Vagina (tissue), 2 donors: ENCODE measurements at regions not wholly inside any gene's neighbourhood (a gene's known extent, or its start where the extent isn't known, plus 50 kb on each side); places are given as distances from the start of the nearest gene placed in this dataset.
A peak's percentile ranks its signal among the peaks of the same experiment; 100 is the strongest.
"Not testable (repeated sequence)": the region's sequence is repeated elsewhere in the genome, so short reads cannot be mapped to it uniquely, and the experiment has no call there.

ENCODE experiments used
- DNase-seq, 2 donors: peaks; one replicate each; pipeline ENCODE4 v3.0.0-alpha.2; 2017; ENCODE audit errors: extremely low spot score in 2 of 2
- H3K27ac ChIP-seq: fragments of 200-600 bp; sonication (generic); one replicate; pipeline ENCODE4 v1.5.1; 2019
- H3K27me3 ChIP-seq: fragments of 200-600 bp; sonication (generic); one replicate; pipeline ENCODE4 v1.5.1; 2019
- H3K36me3 ChIP-seq, 2 donors: fragments of 200-600 bp; sonication (generic); one replicate each; pipeline ENCODE4 v1.5.1; 2017 to 2019
- H3K4me1 ChIP-seq: fragments of 200-600 bp; sonication (generic); one replicate; pipeline ENCODE4 v1.5.1; 2019
- H3K4me3 ChIP-seq, 2 donors: fragments of 200-600 bp; sonication (generic); 1 replicate in 1 of 2; 2 replicates in 1 of 2; pipeline ENCODE4 v1.5.1; 2016 to 2019
- H3K9me3 ChIP-seq: fragments of 200-600 bp; sonication (generic); one replicate; pipeline ENCODE4 v1.5.1; 2019
- CTCF ChIP-seq, 3 experiments: fragments of 450-650 bp in 2 of 3; fragments of 200-600 bp in 1 of 3; sonication (generic) in 1 of 3; IDR thresholded peaks; one replicate each; pipeline ENCODE4 v1.5.1; 2017 to 2019; ENCODE audit warnings: antibody characterized with exemption in 3 of 3, mild to moderate bottlenecking in 2 of 3, moderate library complexity in 2 of 3
- intact Hi-C: fragments of 100-400 bp; cut with DNase I; formaldehyde crosslinking; loops from one replicate; pipeline ENCODE4 v1.15.1; 2023

- H3K27ac ChIP-seq, H3K4me1 ChIP-seq, H3K27me3 ChIP-seq, H3K9me3 ChIP-seq, DNase-seq, intact Hi-C loops, H3K36me3 ChIP-seq, H3K4me3 ChIP-seq: not testable (repeated sequence)
These were observed 114.7 kb downstream of the NBPF8 start for GRCh38 chr1:120529475-120530089.

GRCh38 chr1:120531455-120531854, 116.6 kb downstream of the NBPF8 start:
- H3K27ac ChIP-seq, H3K4me1 ChIP-seq, H3K4me3 ChIP-seq, DNase-seq, H3K9me3 ChIP-seq, intact Hi-C loops, H3K36me3 ChIP-seq, H3K27me3 ChIP-seq: not testable (repeated sequence)

GRCh38 chr1:120534361-120535047, 119.7 kb downstream of the NBPF8 start:
- H3K36me3 ChIP-seq, intact Hi-C loops, H3K4me3 ChIP-seq, H3K27me3 ChIP-seq, H3K27ac ChIP-seq, H3K9me3 ChIP-seq, H3K4me1 ChIP-seq, DNase-seq: not testable (repeated sequence)

GRCh38 chr1:120535052-120535451, 120.2 kb downstream of the NBPF8 start:
- H3K4me1 ChIP-seq, H3K27ac ChIP-seq, H3K36me3 ChIP-seq, DNase-seq, intact Hi-C loops, H3K27me3 ChIP-seq, H3K9me3 ChIP-seq, H3K4me3 ChIP-seq: not testable (repeated sequence)

- H3K4me3 ChIP-seq, H3K27me3 ChIP-seq, intact Hi-C loops, H3K4me1 ChIP-seq, H3K9me3 ChIP-seq, H3K27ac ChIP-seq, DNase-seq, H3K36me3 ChIP-seq: not testable (repeated sequence)
These were observed 126.6 kb downstream of the NBPF8 start for GRCh38 chr1:120541394-120541793.

GRCh38 chr1:120542365-120542764, 127.5 kb downstream of the NBPF8 start:
- H3K4me1 ChIP-seq, H3K27me3 ChIP-seq, H3K27ac ChIP-seq, H3K36me3 ChIP-seq, H3K4me3 ChIP-seq, H3K9me3 ChIP-seq, intact Hi-C loops, DNase-seq: not testable (repeated sequence)

GRCh38 chr1:120542940-120543339, 128.1 kb downstream of the NBPF8 start:
- DNase-seq, H3K27me3 ChIP-seq, H3K9me3 ChIP-seq, H3K4me1 ChIP-seq, H3K27ac ChIP-seq, H3K4me3 ChIP-seq, intact Hi-C loops, H3K36me3 ChIP-seq: not testable (repeated sequence)

- H3K4me1 ChIP-seq, H3K9me3 ChIP-seq, intact Hi-C loops, H3K4me3 ChIP-seq, DNase-seq, H3K27me3 ChIP-seq, H3K36me3 ChIP-seq, H3K27ac ChIP-seq: not testable (repeated sequence)
- peak in 1 of 3 experiments; percentile 40 for TF ChIP-seq CTCF (IDR thresholded peaks at IDR 0.05)
These were observed 129.6 kb downstream of the NBPF8 start for GRCh38 chr1:120544434-120544833.

GRCh38 chr1:120550335-120550734, 135.5 kb downstream of the NBPF8 start:
- H3K9me3 ChIP-seq, H3K4me1 ChIP-seq, H3K27me3 ChIP-seq, DNase-seq, intact Hi-C loops, H3K36me3 ChIP-seq, H3K4me3 ChIP-seq, H3K27ac ChIP-seq: not testable (repeated sequence)

GRCh38 chr1:120552190-120552589, 137.4 kb downstream of the NBPF8 start:
- H3K27me3 ChIP-seq, H3K27ac ChIP-seq, H3K9me3 ChIP-seq, DNase-seq, intact Hi-C loops, H3K36me3 ChIP-seq, H3K4me1 ChIP-seq, H3K4me3 ChIP-seq: not testable (repeated sequence)

GRCh38 chr1:120557605-120558302, 142.9 kb downstream of the NBPF8 start:
- peak in 1 of 2 donors; percentile 64 for DNase-seq
- intact Hi-C loops, H3K4me1 ChIP-seq, H3K9me3 ChIP-seq, H3K27me3 ChIP-seq, H3K36me3 ChIP-seq: not testable (repeated sequence)
- Histone ChIP-seq H3K27ac (peak overlapping the region; percentile 63), H3K4me3 (peak overlapping the region; percentile 44 to 51)
